SK-N-SH treated with all-trans-retinoic acid at 6 μM for 48 hours (cell line): ENCODE measurements at regions not wholly inside any gene's neighbourhood (a gene's known extent, or its start where the extent isn't known, plus 50 kb on each side); places are given as distances from the start of the nearest gene placed in this dataset.

Source experiments
- CSDC2 ChIP-seq: fragments of 250-450 bp; sonication (Bioruptor Pico); IDR thresholded peaks from 2 replicates; pipeline ENCODE4 v1.5.0; 2020; ENCODE audit warnings: mild to moderate bottlenecking, moderate library complexity
- OSR1 ChIP-seq: fragments of 250-450 bp; sonication (Bioruptor Pico); IDR thresholded peaks from 2 replicates; pipeline ENCODE4 v1.8.0; 2022; ENCODE audit warnings: moderate library complexity, mild to moderate bottlenecking, inconsistent platforms
- RARB ChIP-seq: fragments of 250-450 bp; sonication (Bioruptor Pico); IDR thresholded peaks from 2 replicates; pipeline ENCODE4 v1.8.0; 2021; ENCODE audit warnings: mild to moderate bottlenecking, moderate library complexity
- ZC3H10 ChIP-seq: fragments of 250-450 bp; sonication (Bioruptor Pico); IDR thresholded peaks from 2 replicates; pipeline ENCODE4 v1.5.1; 2021; ENCODE audit warnings: mild to moderate bottlenecking, moderate library complexity
- ZNF8 ChIP-seq: fragments of 450-650 bp; formaldehyde crosslinking; IDR thresholded peaks from 2 replicates; pipeline ENCODE4 v1.5.0; 2020; ENCODE audit warnings: mild to moderate bottlenecking, moderate library complexity

DNA sequence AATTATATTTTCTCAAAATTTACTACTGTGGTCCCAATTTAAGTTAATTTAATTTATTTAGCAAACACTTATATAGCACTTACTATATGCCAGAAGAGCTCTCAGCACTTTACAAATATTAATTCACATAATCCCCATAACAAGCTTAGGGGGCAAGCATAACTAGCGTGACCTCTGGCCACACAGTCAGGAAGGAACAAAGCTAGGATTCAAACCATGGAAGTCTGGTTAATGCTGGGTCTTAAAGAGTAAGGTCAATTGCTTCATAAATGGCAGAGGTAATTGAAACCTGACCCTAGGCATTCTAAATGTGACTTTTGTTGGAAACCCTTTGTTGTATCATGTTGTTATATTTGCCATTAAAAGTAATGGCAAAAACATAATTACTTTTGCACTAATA is 279.5 kb upstream of the EMCN start:
- TF ChIP-seq RARB (CRISPR knock-in tag) (no peak), OSR1 (CRISPR knock-in tag) (no peak), ZC3H10 (CRISPR knock-in tag) (no peak), ZNF8 (CRISPR knock-in tag) (no peak), CSDC2 (CRISPR knock-in tag) (no peak)
